GM12874 (cell line): ENCODE measurements at regions not wholly inside any gene's neighbourhood (a gene's known extent, or its start where the extent isn't known, plus 50 kb on each side); places are given as distances from the start of the nearest gene placed in this dataset.

ENCODE experiments used
- CTCF ChIP-seq: IDR thresholded peaks from 2 replicates; pipeline ENCODE4 v1.5.1; 2011; ENCODE audit warnings: low read depth, mild to moderate bottlenecking, control low read depth, low read length, moderate library complexity; ENCODE audit not compliant: insufficient read depth

- peak; percentile 35; the same call in 1 of the 2 replicates for TF ChIP-seq CTCF
Observed at GRCh38 chr17:74085434-74085833, 118.0 kb upstream of the RPL38 start.

DNA sequence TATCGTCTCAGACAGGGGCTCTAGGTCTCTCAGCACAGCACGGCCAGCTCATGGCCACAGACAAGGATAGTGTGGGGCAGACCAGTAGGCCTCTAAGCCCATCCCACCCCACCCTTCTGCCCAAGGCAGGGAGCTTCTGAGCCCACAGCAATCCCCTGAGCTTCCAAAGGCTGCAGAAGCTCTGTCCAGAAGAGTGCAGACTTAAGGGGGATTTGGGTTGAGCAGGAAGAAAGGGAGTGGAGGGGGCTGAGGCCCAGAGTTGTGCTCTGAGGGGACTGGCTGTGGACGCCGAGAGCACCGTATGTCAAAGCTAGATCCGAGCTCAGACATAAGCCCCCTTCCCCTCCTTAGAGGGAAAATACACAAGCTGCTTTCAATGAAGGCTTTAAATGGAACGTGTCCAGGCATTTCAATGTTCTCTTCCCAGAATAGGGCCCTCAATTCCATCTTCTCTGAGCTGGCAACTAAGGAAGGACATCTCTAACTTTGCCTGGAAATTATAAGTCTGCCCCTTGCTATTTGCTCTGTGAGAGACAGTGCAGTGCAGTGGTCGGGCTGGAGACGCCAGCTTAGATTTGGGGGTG, 116.4 kb upstream of the RPL38 start:
- no peak for TF ChIP-seq CTCF

- no peak for TF ChIP-seq CTCF
Observed at GRCh38 chr17:74088285-74088933, 115.1 kb upstream of the RPL38 start.

DNA sequence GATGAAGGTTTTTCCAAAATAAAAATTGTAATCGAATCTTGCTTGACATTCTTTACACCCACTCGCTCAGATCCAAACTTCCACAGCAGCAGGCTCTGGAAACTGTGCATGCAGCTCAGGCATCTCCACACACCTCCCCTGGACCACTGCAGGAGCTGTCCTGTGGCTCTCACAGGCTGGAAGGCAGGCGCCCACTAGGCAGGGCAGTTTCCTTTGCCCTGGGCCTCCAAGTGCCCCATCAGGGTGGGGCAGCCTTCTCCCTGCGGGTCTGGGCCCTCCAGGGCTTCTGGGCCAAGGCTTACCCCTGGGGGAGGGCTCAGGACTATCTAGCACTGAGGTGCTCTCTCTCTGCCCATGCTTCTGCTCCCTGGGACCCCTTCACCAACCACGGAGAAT, 114.5 kb upstream of the RPL38 start:
- TF ChIP-seq CTCF = no peak

DNA sequence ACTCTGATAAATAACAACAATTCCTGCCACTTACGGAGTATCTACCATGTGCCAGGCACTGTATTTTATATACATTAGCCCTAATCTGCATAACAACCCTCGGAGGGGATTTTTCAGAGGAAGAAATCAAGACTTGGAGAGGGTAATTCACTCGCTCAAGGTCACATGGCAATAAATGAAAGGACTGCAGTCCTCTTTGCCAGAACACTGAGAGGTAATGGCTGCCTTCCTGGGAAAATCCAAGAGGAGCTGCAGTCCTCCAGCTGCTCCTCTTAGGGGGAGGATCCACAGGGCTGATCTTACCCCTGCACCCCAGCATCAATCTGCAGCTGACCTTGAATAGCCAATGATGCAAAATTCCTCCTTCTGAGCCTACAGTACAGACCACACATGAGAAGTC, 114.1 kb upstream of the RPL38 start:
- TF ChIP-seq CTCF = no peak

DNA sequence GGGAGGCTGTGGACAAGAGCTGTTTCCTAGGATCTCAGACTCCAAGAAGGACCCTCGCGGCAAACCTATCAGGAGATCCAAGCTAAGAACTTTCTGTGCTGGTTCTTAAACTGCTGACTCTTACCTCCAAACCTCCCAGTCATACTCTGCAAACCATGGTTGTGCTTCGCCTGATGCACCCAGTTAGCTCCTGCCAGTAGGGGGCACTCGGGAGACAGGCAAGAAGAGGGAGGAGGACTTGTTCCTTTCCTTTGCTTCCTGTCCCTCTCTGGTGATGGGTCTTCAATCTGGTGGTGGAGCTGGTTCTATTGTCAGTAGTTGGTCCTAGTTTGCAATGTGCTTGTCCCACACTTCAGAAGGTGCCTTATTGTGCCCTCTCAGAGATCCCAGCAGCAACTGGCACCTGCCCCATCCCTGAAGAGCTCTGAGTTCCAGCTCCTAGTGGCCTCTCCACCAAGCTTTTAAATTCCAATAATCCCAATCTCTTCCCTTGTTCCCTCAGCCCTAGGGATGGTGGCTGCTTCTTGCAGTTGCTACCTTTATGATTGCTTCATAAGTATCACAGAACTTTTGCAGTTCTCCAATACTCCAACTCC, 113.5 kb upstream of the RPL38 start:
- peak; percentile 93 for TF ChIP-seq CTCF

DNA sequence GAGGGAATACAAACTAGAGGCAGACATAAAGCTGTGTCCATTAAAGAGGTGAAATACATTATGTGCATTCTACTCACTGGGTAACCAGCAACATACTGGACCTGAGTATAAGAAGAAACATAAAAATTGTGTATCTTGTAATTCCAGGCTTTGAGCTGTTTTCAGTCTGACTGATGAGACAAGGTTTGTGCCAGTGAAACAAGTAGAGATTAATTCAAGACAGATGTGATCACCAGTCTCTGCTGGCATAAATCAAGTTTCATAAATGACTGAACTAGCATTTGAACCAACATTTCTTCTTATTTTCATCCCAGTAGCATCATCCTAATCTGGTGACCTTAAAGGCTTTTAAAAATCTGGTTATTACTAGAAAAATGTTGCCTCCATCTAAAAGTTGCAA, 108.8 kb upstream of the RPL38 start:
- no peak for TF ChIP-seq CTCF
